ENCODE measurements at regions not wholly inside any gene's neighbourhood (a gene's known extent, or its start where the extent isn't known, plus 50 kb on each side); places are given as distances from the start of the nearest gene placed in this dataset.

DNA sequence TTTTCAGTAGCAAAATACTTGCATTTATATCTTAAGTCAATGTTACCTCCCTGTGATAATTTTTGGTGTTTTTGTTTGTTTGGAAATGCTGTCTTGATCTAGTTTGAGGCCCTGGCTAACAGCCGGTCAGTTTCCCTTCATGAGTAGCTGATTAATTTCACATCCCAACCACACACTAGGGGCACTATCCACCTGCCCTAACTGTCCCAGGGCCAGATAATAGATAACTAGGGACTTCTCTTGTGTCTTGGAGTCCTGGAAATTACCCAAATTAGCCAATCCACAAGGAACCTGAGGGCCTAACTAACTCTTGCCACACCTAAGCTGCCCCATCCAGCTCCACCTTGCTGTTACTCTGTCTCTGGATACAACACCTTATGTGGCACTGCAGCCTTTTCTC lies 399.9 kb downstream of the FOXG1 start:
- DNase-seq (no peak), ATAC-seq (ENCODE audit: low read depth) (no peak)
- Mint-ChIP-seq H3K27me3 (no peaks in the 10 kb centered on the region), H3K4me3 (no peak overlapping the region), H3K4me1 (no peaks in the 10 kb centered on the region), H3K9me3 (no peaks in the 10 kb centered on the region), H3K36me3 (ENCODE audit: low read depth) (no peaks in the 10 kb centered on the region), H3K27ac (no peak overlapping the region)
- ChIA-PET CTCF (no interaction called here), POLR2A (no interaction called here)
- TF ChIP-seq, protein P1, sequence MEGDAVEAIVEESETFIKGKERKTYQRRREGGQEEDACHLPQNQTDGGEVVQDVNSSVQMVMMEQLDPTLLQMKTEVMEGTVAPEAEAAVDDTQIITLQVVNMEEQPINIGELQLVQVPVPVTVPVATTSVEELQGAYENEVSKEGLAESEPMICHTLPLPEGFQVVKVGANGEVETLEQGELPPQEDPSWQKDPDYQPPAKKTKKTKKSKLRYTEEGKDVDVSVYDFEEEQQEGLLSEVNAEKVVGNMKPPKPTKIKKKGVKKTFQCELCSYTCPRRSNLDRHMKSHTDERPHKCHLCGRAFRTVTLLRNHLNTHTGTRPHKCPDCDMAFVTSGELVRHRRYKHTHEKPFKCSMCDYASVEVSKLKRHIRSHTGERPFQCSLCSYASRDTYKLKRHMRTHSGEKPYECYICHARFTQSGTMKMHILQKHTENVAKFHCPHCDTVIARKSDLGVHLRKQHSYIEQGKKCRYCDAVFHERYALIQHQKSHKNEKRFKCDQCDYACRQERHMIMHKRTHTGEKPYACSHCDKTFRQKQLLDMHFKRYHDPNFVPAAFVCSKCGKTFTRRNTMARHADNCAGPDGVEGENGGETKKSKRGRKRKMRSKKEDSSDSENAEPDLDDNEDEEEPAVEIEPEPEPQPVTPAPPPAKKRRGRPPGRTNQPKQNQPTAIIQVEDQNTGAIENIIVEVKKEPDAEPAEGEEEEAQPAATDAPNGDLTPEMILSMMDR (IDR thresholded peaks at IDR 0.05), result no peak
- intact Hi-C loops (cut with micrococcal nuclease), result no loop called here

DNA sequence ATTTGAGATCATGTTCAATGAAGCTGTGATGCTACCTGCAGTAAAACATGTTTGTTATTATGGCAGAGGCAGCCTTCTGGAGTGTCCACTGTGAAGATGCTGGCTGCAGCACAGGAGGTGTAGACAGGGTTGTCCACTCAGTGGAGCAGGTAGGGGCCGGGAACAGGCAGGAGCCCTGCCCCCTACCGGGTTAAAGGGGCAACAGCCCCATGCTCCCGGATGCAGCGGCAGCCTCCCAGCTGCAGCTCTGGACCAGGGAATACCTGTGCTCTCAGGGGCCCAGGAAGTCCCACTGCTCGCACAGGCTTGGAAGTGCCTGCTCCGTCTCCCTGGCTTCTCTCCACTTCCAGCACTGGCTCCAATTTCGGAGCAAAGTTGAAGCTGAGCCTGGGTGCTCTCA lies 401.6 kb downstream of the FOXG1 start:
- intact Hi-C loops (cut with micrococcal nuclease), result no loop called here
- Mint-ChIP-seq H3K36me3 (ENCODE audit: low read depth) (no peaks in the 10 kb centered on the region), H3K27ac (no peak overlapping the region), H3K9me3 (no peaks in the 10 kb centered on the region), H3K4me3 (no peak overlapping the region), H3K4me1 (no peaks in the 10 kb centered on the region), H3K27me3 (no peaks in the 10 kb centered on the region)
- TF ChIP-seq, protein P1 (IDR thresholded peaks at IDR 0.05), result no peak
- CTCF ChIA-PET, result no interaction called here
- DNase-seq, result no peak
- POLR2A ChIA-PET, result no interaction called here
- no peak for ATAC-seq (ENCODE audit: low read depth)

DNA sequence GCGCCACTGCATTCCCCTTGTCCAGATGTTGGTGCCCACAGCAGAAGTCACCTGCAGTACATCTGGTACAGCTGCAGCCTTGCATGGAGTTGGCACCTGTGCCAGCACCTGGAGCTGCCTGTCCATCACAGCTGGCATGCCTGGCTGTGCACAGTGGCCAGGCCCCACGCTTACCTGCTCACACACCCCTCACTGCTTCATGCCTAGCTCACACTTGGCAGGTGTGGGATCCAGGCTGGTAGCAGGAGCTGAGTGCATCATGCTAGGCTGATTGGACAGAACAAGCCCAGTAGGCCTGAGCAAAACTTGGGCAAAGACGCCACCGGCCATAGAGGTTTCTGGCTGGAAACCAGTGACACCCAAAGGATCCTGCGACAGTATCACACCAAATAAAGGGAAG lies 402.8 kb downstream of the FOXG1 start:
- CTCF ChIA-PET, result interaction anchor here (1.4 kb wide), 1 partner anchor 24 kb away, joined by 3 read pairs; no protein-coding TSS in a partner anchor
- POLR2A ChIA-PET, result no interaction called here

DNA sequence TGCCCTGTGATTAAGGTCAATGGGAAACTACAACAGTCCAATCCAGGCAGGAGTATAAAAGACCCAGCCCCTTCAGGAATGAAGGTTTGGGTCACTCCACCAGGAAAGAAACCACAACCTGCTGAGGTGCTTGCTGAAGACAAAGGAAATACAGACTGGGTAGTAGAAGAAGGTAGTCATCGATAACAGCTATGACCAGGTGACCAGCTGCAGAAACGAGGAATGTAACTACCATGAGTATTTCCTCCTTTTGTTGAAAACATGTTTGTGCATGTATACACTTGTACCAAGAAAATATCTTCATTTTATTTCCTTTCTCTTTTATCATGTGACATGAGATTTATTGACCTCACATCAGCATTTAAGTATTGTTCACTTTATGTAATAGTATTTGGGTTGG lies 409.1 kb downstream of the FOXG1 start:
- Mint-ChIP-seq H3K27ac (no peak overlapping the region), H3K36me3 (ENCODE audit: low read depth) (no peaks in the 10 kb centered on the region), H3K9me3 (peaks cover 6% of the 10 kb centered on the region), H3K4me3 (no peak overlapping the region), H3K27me3 (no peaks in the 10 kb centered on the region), H3K4me1 (no peaks in the 10 kb centered on the region)
- ChIA-PET CTCF (no interaction called here), POLR2A (no interaction called here)
- ATAC-seq (ENCODE audit: low read depth), result no peak
- TF ChIP-seq, protein P1 (IDR thresholded peaks at IDR 0.05), result no peak
- DNase-seq, result no peak
- intact Hi-C loops (cut with micrococcal nuclease), result no loop called here

More for the DNA sequence above, 402.8 kb downstream of the FOXG1 start:
- H3K36me3 Mint-ChIP-seq (ENCODE audit: low read depth), result no peaks in the 10 kb centered on the region
- no peaks in the 10 kb centered on the region for H3K27me3 Mint-ChIP-seq
- H3K4me1 Mint-ChIP-seq, result no peaks in the 10 kb centered on the region
- no peak for ATAC-seq (ENCODE audit: low read depth)
- TF ChIP-seq, protein P1 (IDR thresholded peaks at IDR 0.05), result no peak
- intact Hi-C loops (cut with micrococcal nuclease), result no loop called here
- H3K9me3 Mint-ChIP-seq, result peaks cover 6% of the 10 kb centered on the region
- no peak overlapping the region for H3K4me3 Mint-ChIP-seq
- no peak overlapping the region for H3K27ac Mint-ChIP-seq
- DNase-seq, result no peak

DNA sequence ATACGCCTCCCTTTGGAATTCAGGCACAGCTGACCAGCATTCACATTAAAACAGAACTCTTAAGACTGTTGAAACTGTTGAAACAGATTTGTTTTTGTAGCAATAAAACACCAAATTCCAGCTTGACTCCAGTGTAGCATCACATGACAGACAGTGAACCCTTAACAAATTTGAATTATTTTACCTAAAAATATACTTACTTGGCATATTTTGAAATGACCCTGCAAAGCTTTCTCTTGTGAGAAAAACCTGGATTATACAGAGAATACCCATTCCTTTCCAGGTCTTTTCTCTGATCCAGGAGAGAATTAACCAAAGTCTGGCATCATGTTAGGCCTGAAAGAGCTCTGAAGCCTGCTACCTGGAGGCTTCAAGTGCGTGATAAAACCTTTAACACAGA lies 410.3 kb downstream of the FOXG1 start:
- Mint-ChIP-seq H3K27me3 (no peaks in the 10 kb centered on the region), H3K4me3 (no peak overlapping the region), H3K9me3 (peaks cover 6% of the 10 kb centered on the region), H3K4me1 (no peaks in the 10 kb centered on the region), H3K27ac (no peak overlapping the region), H3K36me3 (ENCODE audit: low read depth) (no peaks in the 10 kb centered on the region)
- TF ChIP-seq, protein P1 (IDR thresholded peaks at IDR 0.05), result no peak
- ChIA-PET POLR2A (no interaction called here), CTCF (no interaction called here)
- ATAC-seq (ENCODE audit: low read depth) (no peak), DNase-seq (no peak)
- intact Hi-C loops (cut with micrococcal nuclease), result no loop called here

Measured in activated B cell treated with CpG ODN at 0.5 μM for 24 hours (primary cell).